Keratinocyte (primary cell): ENCODE measurements at regions not wholly inside any gene's neighbourhood (a gene's known extent, or its start where the extent isn't known, plus 50 kb on each side); places are given as distances from the start of the nearest gene placed in this dataset.

ENCODE experiments used
- EZH2 ChIP-seq: IDR thresholded peaks from one replicate; pipeline ENCODE4 v1.6.1; 2012; ENCODE audit warnings: inconsistent platforms, mild to moderate bottlenecking, low read length, moderate library complexity
- TF ChIP-seq, protein P1 (sequence below), 3 experiments: IDR thresholded peaks in 1 of 3; conservative IDR thresholded peaks in 1 of 3; optimal IDR thresholded peaks in 1 of 3; 2 replicates in 2 of 3; 3 replicates in 1 of 3; pipeline versions ENCODE3 to v1.5.1; 2011; ENCODE audit warnings: low read length in 3 of 3, mild to moderate bottlenecking in 3 of 3, moderate library complexity in 2 of 3, control low read depth in 1 of 3, inconsistent platforms in 1 of 3; ENCODE audit not compliant: insufficient read depth in 2 of 3; ENCODE audit errors: extremely low read depth in 1 of 3

DNA sequence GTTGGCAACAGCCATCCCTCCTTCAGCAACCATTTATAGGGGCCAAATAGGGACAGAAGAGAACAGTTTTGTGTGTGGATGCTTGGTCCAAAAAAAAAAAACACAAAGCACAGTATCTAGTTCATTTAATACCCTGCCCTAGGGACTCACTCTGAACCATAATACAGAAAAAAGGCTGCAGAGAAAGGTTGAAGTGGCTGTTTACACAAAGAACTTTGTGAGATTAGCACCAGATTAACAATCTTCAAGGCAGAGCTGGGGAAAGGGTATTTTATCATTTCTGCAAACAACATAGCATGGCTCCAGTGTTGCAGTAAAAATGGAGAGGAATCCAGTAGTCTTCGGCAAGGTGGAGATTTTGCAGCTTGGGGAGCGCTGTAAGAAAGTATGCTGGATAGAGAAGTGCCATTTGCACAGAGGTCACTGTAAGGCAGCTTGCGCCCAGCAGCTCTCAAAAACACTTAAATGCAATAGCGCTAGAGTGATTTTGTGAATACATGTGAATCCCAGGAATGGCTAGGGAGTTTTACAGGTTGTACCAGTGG, 124.2 kb upstream of the PLEKHA5 start:
- TF ChIP-seq, protein P1, sequence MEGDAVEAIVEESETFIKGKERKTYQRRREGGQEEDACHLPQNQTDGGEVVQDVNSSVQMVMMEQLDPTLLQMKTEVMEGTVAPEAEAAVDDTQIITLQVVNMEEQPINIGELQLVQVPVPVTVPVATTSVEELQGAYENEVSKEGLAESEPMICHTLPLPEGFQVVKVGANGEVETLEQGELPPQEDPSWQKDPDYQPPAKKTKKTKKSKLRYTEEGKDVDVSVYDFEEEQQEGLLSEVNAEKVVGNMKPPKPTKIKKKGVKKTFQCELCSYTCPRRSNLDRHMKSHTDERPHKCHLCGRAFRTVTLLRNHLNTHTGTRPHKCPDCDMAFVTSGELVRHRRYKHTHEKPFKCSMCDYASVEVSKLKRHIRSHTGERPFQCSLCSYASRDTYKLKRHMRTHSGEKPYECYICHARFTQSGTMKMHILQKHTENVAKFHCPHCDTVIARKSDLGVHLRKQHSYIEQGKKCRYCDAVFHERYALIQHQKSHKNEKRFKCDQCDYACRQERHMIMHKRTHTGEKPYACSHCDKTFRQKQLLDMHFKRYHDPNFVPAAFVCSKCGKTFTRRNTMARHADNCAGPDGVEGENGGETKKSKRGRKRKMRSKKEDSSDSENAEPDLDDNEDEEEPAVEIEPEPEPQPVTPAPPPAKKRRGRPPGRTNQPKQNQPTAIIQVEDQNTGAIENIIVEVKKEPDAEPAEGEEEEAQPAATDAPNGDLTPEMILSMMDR (optimal IDR thresholded peaks at IDR 0.05 in 1 of 3, IDR thresholded peaks at IDR 0.05 in 1 of 3, conservative IDR thresholded peaks at IDR 0.05 in 1 of 3; ENCODE audit: extremely low read depth in 1 of 3, insufficient read depth in 2 of 3, low read length in 3 of 3): no peak
- TF ChIP-seq EZH2: no peak
